Stomach (tissue), 8 donors: ENCODE measurements at regions not wholly inside any gene's neighbourhood (a gene's known extent, or its start where the extent isn't known, plus 50 kb on each side); places are given as distances from the start of the nearest gene placed in this dataset.
A peak's percentile ranks its signal among the peaks of the same experiment; 100 is the strongest.
"Not testable (repeated sequence)": the region's sequence is repeated elsewhere in the genome, so short reads cannot be mapped to it uniquely, and the experiment has no call there.

Source experiments
- DNase-seq, 2 donors: peaks; one replicate each; pipeline versions ENCODE4 v3.0.0 to v3.0.0-alpha.2; 2013 to 2019
- H3K27ac ChIP-seq, 5 donors: fragments of 200-600 bp in 4 of 5; sonication (generic) in 4 of 5; one replicate each; pipeline ENCODE4 v1.5.1; 2013 to 2019; ENCODE audit warnings: mild to moderate bottlenecking in 1 of 5, moderate library complexity in 1 of 5
- H3K27me3 ChIP-seq, 3 donors: fragments of 200-600 bp; sonication (generic); one replicate each; pipeline ENCODE4 v1.5.1; 2017 to 2019; ENCODE audit warnings: mixed run types in 1 of 3
- H3K36me3 ChIP-seq, 4 donors: fragments of 200-600 bp; sonication (generic); 1 replicate in 3 of 4; 2 replicates in 1 of 4; pipeline ENCODE4 v1.5.1; 2016 to 2019
- H3K4me1 ChIP-seq, 4 donors: fragments of 200-600 bp; sonication (generic); one replicate each; pipeline ENCODE4 v1.5.1; 2016 to 2019
- H3K4me3 ChIP-seq, 4 donors: fragments of 200-600 bp; sonication (generic) in 3 of 4; one replicate each; pipeline ENCODE4 v1.5.1; 2016 to 2019; ENCODE audit warnings: mild to moderate bottlenecking in 1 of 4
- H3K9me3 ChIP-seq, 4 donors: fragments of 200-600 bp; sonication (generic); one replicate each; pipeline ENCODE4 v1.5.1; 2016 to 2019
- CTCF ChIP-seq, 7 experiments: fragments of 450-650 bp in 4 of 7; fragments of 200-600 bp in 3 of 7; sonication (generic) in 3 of 7; IDR thresholded peaks; one replicate each; pipeline ENCODE4 v1.5.1; 2016 to 2019; ENCODE audit warnings: antibody characterized with exemption in 7 of 7, control low read depth in 2 of 7, mild to moderate bottlenecking in 1 of 7
- EP300 ChIP-seq: sonication (generic); formaldehyde crosslinking; IDR thresholded peaks from one replicate; pipeline ENCODE4 v1.6.1; 2017; ENCODE audit warnings: antibody characterized with exemption
- POLR2A ChIP-seq, 4 donors: fragments of 450-650 bp; IDR thresholded peaks; one replicate each; pipeline ENCODE4 v1.6.1; 2016; ENCODE audit warnings: antibody characterized with exemption in 4 of 4, control low read depth in 2 of 4, mild to moderate bottlenecking in 1 of 4, moderate library complexity in 1 of 4
- POLR2AphosphoS5 ChIP-seq, 3 donors: sonication (generic); formaldehyde crosslinking; IDR thresholded peaks; one replicate each; pipeline ENCODE4 v1.6.1; 2016; ENCODE audit warnings: antibody characterized with exemption in 3 of 3
- WGBS, 5 donors: extraction: QIAGEN DNeasy Blood & Tissue Kit in 3 of 5; methylation state at CpG; one replicate each; pipeline versions ENCODE4 v1.1.5 to v1.1.7; 2013 to 2018; 5-methylcytosine and 5-hydroxymethylcytosine counted together
- intact Hi-C: fragments of 100-400 bp; cut with DNase I; formaldehyde crosslinking; loops from one replicate; pipeline ENCODE4 v1.15.1; 2023; ENCODE audit warnings: low total_unique reads
- donor health status: healthy with polysubstance abuse.
- donor health status: Bipolar disorder and iron deficiency.
- donor health status: healthy.

- Histone ChIP-seq H3K27me3 (no peaks in the 10 kb centered on the region), H3K9me3 (no peaks in the 10 kb centered on the region), H3K4me1 (peaks cover 28 to 58% (median 47%) of the 10 kb centered on the region in 4 donors), H3K36me3 (no peaks in the 10 kb centered on the region), H3K27ac (peak overlapping the region in 4 of 5 donors; percentile 26 to 90 (median 76)), H3K4me3 (no peak overlapping the region)
- TF ChIP-seq EP300 (no peak), POLR2A (IDR thresholded peaks at IDR 0.05) (no peak), POLR2AphosphoS5 (IDR thresholded peaks at IDR 0.05) (no peak), CTCF (IDR thresholded peaks at IDR 0.05) (no peak)
- WGBS, 5 donors, result 73 to 86% (median 77%) methylated on average over 6 of the region's 6 CpGs
- no peak for DNase-seq
- intact Hi-C loops, result no loop called here
Measured at GRCh38 chr1:58966103-58966916, 182.5 kb upstream of the JUN start.

- Histone ChIP-seq H3K4me3 (no peak overlapping the region), H3K27me3 (no peaks in the 10 kb centered on the region), H3K27ac (peak overlapping the region in 4 of 5 donors; percentile 15 to 90 (median 86)), H3K4me1 (peaks cover 28 to 65% (median 50%) of the 10 kb centered on the region in 4 donors), H3K36me3 (no peaks in the 10 kb centered on the region), H3K9me3 (no peaks in the 10 kb centered on the region)
- no peak for TF ChIP-seq EP300
- intact Hi-C loops, result no loop called here
- WGBS, 5 donors, result 74 to 85% (median 79%) methylated on average over 5 of the region's 5 CpGs
- DNase-seq, result no peak
Measured at GRCh38 chr1:58966917-58967740, 183.3 kb upstream of the JUN start.

- WGBS, 5 donors, result 2 to 12% (median 5%) methylated on average over 4 of the region's 4 CpGs
- Histone ChIP-seq H3K27ac (peak overlapping the region; percentile 85 to 90 (median 87)), H3K36me3 (no peaks in the 10 kb centered on the region), H3K27me3 (no peaks in the 10 kb centered on the region), H3K4me1 (peaks cover 28 to 66% (median 50%) of the 10 kb centered on the region in 4 donors), H3K9me3 (no peaks in the 10 kb centered on the region), H3K4me3 (no peak overlapping the region)
- TF ChIP-seq POLR2A (IDR thresholded peaks at IDR 0.05) (no peak), EP300 (no peak), POLR2AphosphoS5 (IDR thresholded peaks at IDR 0.05) (peak in 2 of 3 donors; percentile 26 to 43), CTCF (IDR thresholded peaks at IDR 0.05) (no peak)
- intact Hi-C loops, result no loop called here
- peak; percentile 87 for DNase-seq
Measured at GRCh38 chr1:58968360-58968952, 184.6 kb upstream of the JUN start.

GRCh38 chr1:58969176-58969575, 185.3 kb upstream of the JUN start:
- peaks cover 28 to 62% (median 46%) of the 10 kb centered on the region in 4 donors for H3K4me1 ChIP-seq
- DNase-seq, H3K9me3 ChIP-seq, H3K27me3 ChIP-seq, intact Hi-C loops, H3K36me3 ChIP-seq, H3K4me3 ChIP-seq: not testable (repeated sequence)
- H3K27ac ChIP-seq, result peak overlapping the region; percentile 54 to 90 (median 85)

GRCh38 chr1:58971629-58972140, 187.8 kb upstream of the JUN start:
- WGBS, 5 donors, result 48 to 66% (median 57%) methylated on average over 3 to 4 of the region's 4 CpGs
- DNase-seq, result peak; percentile 32 to 42
- Histone ChIP-seq H3K36me3 (no peaks in the 10 kb centered on the region), H3K4me1 (peaks cover 22 to 49% (median 31%) of the 10 kb centered on the region in 4 donors), H3K9me3 (no peaks in the 10 kb centered on the region), H3K27ac (no peak overlapping the region), H3K27me3 (no peaks in the 10 kb centered on the region), H3K4me3 (no peak overlapping the region)
- intact Hi-C loops, result no loop called here
- TF ChIP-seq CTCF (IDR thresholded peaks at IDR 0.05) (no peak), POLR2AphosphoS5 (IDR thresholded peaks at IDR 0.05) (no peak), POLR2A (IDR thresholded peaks at IDR 0.05) (no peak), EP300 (no peak)
